ENCODE measurements at regions not wholly inside any gene's neighbourhood (a gene's known extent, or its start where the extent isn't known, plus 50 kb on each side); places are given as distances from the start of the nearest gene placed in this dataset.

- Histone ChIP-seq H3K23ac (ENCODE audit: insufficient read length) (no peak overlapping the region), H3K4me2 (ENCODE audit: insufficient read depth in 1 of 2, low read depth in 2 of 2, low read length in 2 of 2) (no peak overlapping the region), H4K20me1 (replicated peaks in 1 of 2; ENCODE audit: control insufficient read depth in 1 of 2, insufficient read depth in 2 of 2, low read length in 2 of 2) (no peaks in the 10 kb centered on the region), H3K4ac (replicated peaks; ENCODE audit: insufficient read length, low read depth, low read length) (no peak overlapping the region), H3K36me3 (ENCODE audit: control insufficient read depth in 2 of 4, insufficient read depth in 4 of 4, low read length in 3 of 4) (no peaks in the 10 kb centered on the region), H2AK5ac (ENCODE audit: low read depth, low read length) (no peak overlapping the region), H2BK120ac (replicated peaks; ENCODE audit: low read depth, low read length) (no peak overlapping the region), H3K23me2 (ENCODE audit: low read depth, low read length) (no peaks in the 10 kb centered on the region; the same call in 1 of the 2 replicates), H2BK20ac (ENCODE audit: low read length) (no peak overlapping the region), H3K18ac (ENCODE audit: extremely low read depth, low read length) (no peak overlapping the region), H3K9me3 (ENCODE audit: insufficient read depth in 2 of 2, low read depth in 1 of 2, low read length in 1 of 2) (no peaks in the 10 kb centered on the region), H3K14ac (ENCODE audit: insufficient read length) (no peak overlapping the region), H3K79me2 (ENCODE audit: control insufficient read depth in 1 of 2, insufficient read depth in 2 of 2, low read length in 2 of 2) (no peaks in the 10 kb centered on the region), H3K27me3 (replicated peaks in 1 of 4; ENCODE audit: control insufficient read depth in 3 of 4, extremely low read depth in 1 of 4, insufficient read depth in 3 of 4, low read length in 3 of 4) (no peaks in the 10 kb centered on the region), H4K91ac (replicated peaks; ENCODE audit: insufficient read length, low read length) (no peak overlapping the region), H3K4me3 (ENCODE audit: extremely low read depth in 1 of 4, insufficient read depth in 2 of 4, low read depth in 3 of 4, low read length in 4 of 4) (no peak overlapping the region), H3K4me1 (replicated peaks in 1 of 4; ENCODE audit: control insufficient read depth in 3 of 4, insufficient read depth in 4 of 4, low read length in 3 of 4) (no peaks in the 10 kb centered on the region), H3K27ac (ENCODE audit: low read depth, low read length) (no peak overlapping the region), H4K8ac (ENCODE audit: extremely low read depth, insufficient read depth, low read length) (no peak overlapping the region), H3K79me1 (ENCODE audit: low read depth, low read length) (no peaks in the 10 kb centered on the region), H2AFZ (ENCODE audit: low read length) (no peak overlapping the region), H4K5ac (ENCODE audit: insufficient read length, low read depth, low read length) (no peak overlapping the region), H3K56ac (replicated peaks; ENCODE audit: insufficient read length, low read depth, low read length) (no peak overlapping the region), H2BK12ac (ENCODE audit: low read depth, low read length) (no peak overlapping the region), H3K9ac (replicated peaks in 1 of 4; ENCODE audit: extremely low read depth in 1 of 4, low read depth in 3 of 4, low read length in 3 of 4) (no peak overlapping the region), H2BK15ac (ENCODE audit: low read length) (no peak overlapping the region), H2BK5ac (ENCODE audit: low read depth, low read length) (no peak overlapping the region)
- WGBS, 2 experiments (ENCODE audit: extremely low coverage in 1 of 2, insufficient coverage in 1 of 2, insufficient read length in 1 of 2, insufficient replicate concordance in 2 of 2, low coverage in 1 of 2, low lambda C conversion rate in 2 of 2, missing lambda C conversion rate in 1 of 2) = 92% methylated on average over 3 of the region's 3 CpGs; no CpG with 5 or more reads in 1 of the 2 experiments
- no peak for FAIRE-seq
- DNase-seq (ENCODE audit: low read depth in 1 of 2, low spot score in 2 of 2) = no peak
- ChIA-PET POLR2A (ENCODE audit: partially characterized antibody) (no interaction called here), CTCF (ENCODE audit: partially characterized antibody) (interaction anchor here (0.6 to 1.0 kb wide), 3 partner anchors 30 to 1155 kb away, joined by 3 read pairs; no protein-coding TSS in a partner anchor)
- TF ChIP-seq TCF12 (IDR thresholded peaks at IDR 0.05; ENCODE audit: low read depth, low read length) (no peak), PHF8 (conservative IDR thresholded peaks at IDR 0.05; ENCODE audit: low read depth, low read length) (no peak), HDAC6 (IDR thresholded peaks at IDR 0.05; ENCODE audit: low read depth, low read length) (no peak), ASH2L (IDR thresholded peaks at IDR 0.05; ENCODE audit: low read length) (no peak)
- TF ChIP-seq, protein P1, sequence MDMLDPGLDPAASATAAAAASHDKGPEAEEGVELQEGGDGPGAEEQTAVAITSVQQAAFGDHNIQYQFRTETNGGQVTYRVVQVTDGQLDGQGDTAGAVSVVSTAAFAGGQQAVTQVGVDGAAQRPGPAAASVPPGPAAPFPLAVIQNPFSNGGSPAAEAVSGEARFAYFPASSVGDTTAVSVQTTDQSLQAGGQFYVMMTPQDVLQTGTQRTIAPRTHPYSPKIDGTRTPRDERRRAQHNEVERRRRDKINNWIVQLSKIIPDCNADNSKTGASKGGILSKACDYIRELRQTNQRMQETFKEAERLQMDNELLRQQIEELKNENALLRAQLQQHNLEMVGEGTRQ (IDR thresholded peaks at IDR 0.05; ENCODE audit: low read length) = no peak
Observed at GRCh38 chr1:60265560-60266535, 192.3 kb upstream of the C1orf87 start.
